CD14-positive monocyte (primary cell): ENCODE measurements at regions not wholly inside any gene's neighbourhood (a gene's known extent, or its start where the extent isn't known, plus 50 kb on each side); places are given as distances from the start of the nearest gene placed in this dataset.

Source experiments
- DNase-seq, 3 donors: peaks; one replicate each; pipeline ENCODE4 v3.0.0-alpha.2; 2011 to 2022
- H2AFZ ChIP-seq: 2 replicates; pipeline ENCODE4 v1.6.0; 2012; ENCODE audit warnings: mild to moderate bottlenecking, low read depth, low read length, inconsistent platforms; ENCODE audit not compliant: insufficient read depth, poor library complexity, severe bottlenecking
- H3K27ac ChIP-seq, 2 donors: 1 replicate in 1 of 2; 2 replicates in 1 of 2; pipeline ENCODE4 v1.5.1; 2012 to 2013; ENCODE audit warnings: low read length in 2 of 2, control low read depth in 1 of 2, inconsistent platforms in 1 of 2, low read depth in 1 of 2, mild to moderate bottlenecking in 1 of 2
- H3K27me3 ChIP-seq, 2 donors: one replicate each; pipeline versions ENCODE4 v1.6.0 to v1.6.1; 2011 to 2013; ENCODE audit warnings: low read length in 2 of 2; ENCODE audit not compliant: control insufficient read depth in 2 of 2, insufficient read depth in 2 of 2
- H3K36me3 ChIP-seq, 2 donors: replicated peaks in 1 of 2; 1 replicate in 1 of 2; 2 replicates in 1 of 2; pipeline versions ENCODE4 v1.5.1 to v1.6.1; 2012 to 2013; ENCODE audit warnings: low read length in 2 of 2, control low read depth in 1 of 2, inconsistent platforms in 1 of 2, mild to moderate bottlenecking in 1 of 2; ENCODE audit not compliant: insufficient read depth in 2 of 2, control insufficient read depth in 1 of 2
- H3K4me1 ChIP-seq, 2 donors: 1 replicate in 1 of 2; 2 replicates in 1 of 2; pipeline versions ENCODE4 v1.5.1 to v1.6.1; 2012 to 2013; ENCODE audit warnings: low read length in 2 of 2, control low read depth in 1 of 2, inconsistent platforms in 1 of 2, mild to moderate bottlenecking in 1 of 2, moderate library complexity in 1 of 2; ENCODE audit not compliant: insufficient read depth in 2 of 2, control insufficient read depth in 1 of 2
- H3K4me2 ChIP-seq: replicated peaks from 2 replicates; pipeline ENCODE3; 2012; ENCODE audit warnings: low read length, moderate library complexity, mild to moderate bottlenecking; ENCODE audit not compliant: poor library complexity, severe bottlenecking; ENCODE audit errors: extremely low read depth
- H3K4me3 ChIP-seq, 3 experiments: fragments of 200-600 bp in 1 of 3; sonication (generic) in 1 of 3; replicated peaks in 1 of 3; 1 replicate in 2 of 3; 2 replicates in 1 of 3; pipeline ENCODE4 v1.5.1; 2011 to 2013; ENCODE audit warnings: low read length in 3 of 3, mild to moderate bottlenecking in 3 of 3, control low read depth in 2 of 3, low read depth in 2 of 3, inconsistent platforms in 1 of 3, moderate library complexity in 1 of 3
- H3K79me2 ChIP-seq: 2 replicates; pipeline ENCODE4 v1.6.0; 2012; ENCODE audit warnings: mild to moderate bottlenecking, control low read depth, inconsistent platforms, low read length, moderate library complexity; ENCODE audit not compliant: insufficient read depth
- H3K9ac ChIP-seq: 2 replicates; pipeline ENCODE4 v1.6.0; 2017; ENCODE audit warnings: low read length, mild to moderate bottlenecking; ENCODE audit not compliant: insufficient read depth, poor library complexity, severe bottlenecking
- H3K9me3 ChIP-seq, 2 donors: replicated peaks in 1 of 2; 1 replicate in 1 of 2; 2 replicates in 1 of 2; pipeline versions ENCODE4 v1.5.1 to v1.6.1; 2012 to 2013; ENCODE audit warnings: low read length in 2 of 2, control low read depth in 1 of 2; ENCODE audit not compliant: control insufficient read depth in 1 of 2, insufficient read depth in 1 of 2
- H4K20me1 ChIP-seq: 2 replicates; pipeline ENCODE4 v1.6.0; 2012; ENCODE audit warnings: mild to moderate bottlenecking, low read length, control low read depth, moderate library complexity; ENCODE audit not compliant: insufficient read depth
- H3K27ac Mint-ChIP-seq, 7 donors: one replicate each; pipeline ENCODE4 v1.8.0; 2020; ENCODE audit warnings: mild to moderate bottlenecking in 7 of 7, mixed read lengths in 7 of 7, moderate library complexity in 6 of 7, inconsistent platforms in 2 of 7
- H3K27me3 Mint-ChIP-seq, 3 donors: one replicate each; pipeline ENCODE4 v1.8.0; 2021 to 2022; ENCODE audit warnings: low read depth in 3 of 3, mild to moderate bottlenecking in 3 of 3, mixed read lengths in 3 of 3, moderate library complexity in 3 of 3, inconsistent platforms in 1 of 3
- H3K36me3 Mint-ChIP-seq, 2 donors: one replicate each; pipeline ENCODE4 v1.8.0; 2020; ENCODE audit warnings: mixed read lengths in 2 of 2, inconsistent platforms in 1 of 2, mild to moderate bottlenecking in 1 of 2
- H3K4me1 Mint-ChIP-seq: one replicate; pipeline ENCODE4 v1.8.0; 2020; ENCODE audit warnings: mild to moderate bottlenecking, mixed read lengths
- H3K4me3 Mint-ChIP-seq, 2 donors: one replicate each; pipeline ENCODE4 v1.8.0; 2020; ENCODE audit warnings: mild to moderate bottlenecking in 2 of 2, mixed read lengths in 2 of 2, moderate library complexity in 1 of 2
- H3K9me3 Mint-ChIP-seq, 7 donors: one replicate each; pipeline ENCODE4 v1.8.0; 2020 to 2022; ENCODE audit warnings: mixed read lengths in 7 of 7, mild to moderate bottlenecking in 6 of 7, moderate library complexity in 6 of 7, inconsistent platforms in 2 of 7
- WGBS: methylation state at CpG from one replicate; pipeline ENCODE4 v1.1.5; 2013; ENCODE audit warnings: missing lambda C conversion rate; ENCODE audit not compliant: insufficient coverage; 5-methylcytosine and 5-hydroxymethylcytosine counted together
- intact Hi-C, 2 donors: fragments of 100-400 bp; cut with micrococcal nuclease; formaldehyde crosslinking; loops; one replicate each; pipeline versions ENCODE4 v1.15.0 to v1.15.1; 2023
- TF ChIP-seq, protein P1 (sequence below): fragments of 200-600 bp; IDR thresholded peaks from one replicate; pipeline ENCODE4 v1.8.0; 2022; ENCODE audit warnings: antibody characterized with exemption, mild to moderate bottlenecking

- intact Hi-C loops: no loop called here
- H3K4me3 ChIP-seq: no peak overlapping the region
- no peak for DNase-seq
- no peak overlapping the region for H3K4me3 Mint-ChIP-seq
- no peaks in the 10 kb centered on the region for H3K4me1 Mint-ChIP-seq
- no peaks in the 10 kb centered on the region for H3K36me3 ChIP-seq
- H3K9me3 Mint-ChIP-seq: peaks cover 3 to 17% (median 6%) of the 10 kb centered on the region in 7 donors
- no peaks in the 10 kb centered on the region for H3K27me3 ChIP-seq
- no peak overlapping the region for H3K9ac ChIP-seq
- TF ChIP-seq, protein P1, sequence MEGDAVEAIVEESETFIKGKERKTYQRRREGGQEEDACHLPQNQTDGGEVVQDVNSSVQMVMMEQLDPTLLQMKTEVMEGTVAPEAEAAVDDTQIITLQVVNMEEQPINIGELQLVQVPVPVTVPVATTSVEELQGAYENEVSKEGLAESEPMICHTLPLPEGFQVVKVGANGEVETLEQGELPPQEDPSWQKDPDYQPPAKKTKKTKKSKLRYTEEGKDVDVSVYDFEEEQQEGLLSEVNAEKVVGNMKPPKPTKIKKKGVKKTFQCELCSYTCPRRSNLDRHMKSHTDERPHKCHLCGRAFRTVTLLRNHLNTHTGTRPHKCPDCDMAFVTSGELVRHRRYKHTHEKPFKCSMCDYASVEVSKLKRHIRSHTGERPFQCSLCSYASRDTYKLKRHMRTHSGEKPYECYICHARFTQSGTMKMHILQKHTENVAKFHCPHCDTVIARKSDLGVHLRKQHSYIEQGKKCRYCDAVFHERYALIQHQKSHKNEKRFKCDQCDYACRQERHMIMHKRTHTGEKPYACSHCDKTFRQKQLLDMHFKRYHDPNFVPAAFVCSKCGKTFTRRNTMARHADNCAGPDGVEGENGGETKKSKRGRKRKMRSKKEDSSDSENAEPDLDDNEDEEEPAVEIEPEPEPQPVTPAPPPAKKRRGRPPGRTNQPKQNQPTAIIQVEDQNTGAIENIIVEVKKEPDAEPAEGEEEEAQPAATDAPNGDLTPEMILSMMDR: no peak
- H3K79me2 ChIP-seq: no peaks in the 10 kb centered on the region
- H3K27ac ChIP-seq: no peak overlapping the region
- no peaks in the 10 kb centered on the region for H3K36me3 Mint-ChIP-seq
- no peak overlapping the region for H3K27ac Mint-ChIP-seq
- peaks cover 9 to 16% of the 10 kb centered on the region in 2 donors for H3K9me3 ChIP-seq
- H3K27me3 Mint-ChIP-seq: peaks cover 0 to 2% (median 2%) of the 10 kb centered on the region in 3 donors
- no peaks in the 10 kb centered on the region for H4K20me1 ChIP-seq
- no peak overlapping the region for H3K4me2 ChIP-seq
- no peaks in the 10 kb centered on the region for H3K4me1 ChIP-seq
- no CpG with 5 or more reads among the region's 2 CpGs for WGBS
- no peak overlapping the region for H2AFZ ChIP-seq
These were observed 612.6 kb upstream of the ST8SIA4 start for GRCh38 chr5:101515721-101516120.

GRCh38 chr5:101505891-101506570 lies 602.9 kb upstream of the ST8SIA4 start:
- no peaks in the 10 kb centered on the region for H3K4me1 Mint-ChIP-seq
- peaks cover 0 to 3% (median 2%) of the 10 kb centered on the region in 3 donors for H3K27me3 Mint-ChIP-seq

More at GRCh38 chr5:101505891-101506570, 602.9 kb upstream of the ST8SIA4 start:
- Histone ChIP-seq H2AFZ (no peak overlapping the region), H4K20me1 (no peaks in the 10 kb centered on the region), H3K79me2 (no peaks in the 10 kb centered on the region), H3K4me1 (no peaks in the 10 kb centered on the region), H3K4me3 (no peak overlapping the region), H3K27ac (no peak overlapping the region), H3K9me3 (peaks cover 21 to 40% of the 10 kb centered on the region in 2 donors), H3K27me3 (no peaks in the 10 kb centered on the region), H3K4me2 (no peak overlapping the region), H3K9ac (no peak overlapping the region), H3K36me3 (no peaks in the 10 kb centered on the region)
- peaks cover 13 to 46% (median 26%) of the 10 kb centered on the region in 7 donors for H3K9me3 Mint-ChIP-seq
- H3K36me3 Mint-ChIP-seq: no peaks in the 10 kb centered on the region
- 97% methylated on average over 25 of the region's 25 CpGs for WGBS
- intact Hi-C loops: no loop called here
- H3K27ac Mint-ChIP-seq: no peak overlapping the region
- no peak overlapping the region for H3K4me3 Mint-ChIP-seq
- no peak for DNase-seq
- TF ChIP-seq, protein P1: no peak
